GM23248 (cell line): ENCODE measurements at regions not wholly inside any gene's neighbourhood (a gene's known extent, or its start where the extent isn't known, plus 50 kb on each side); places are given as distances from the start of the nearest gene placed in this dataset.

Experiments
- EZH2 ChIP-seq: fragments of 200-600 bp; sonication (generic); IDR thresholded peaks from 2 replicates; pipeline ENCODE4 v1.6.1; 2018; ENCODE audit warnings: antibody characterized with exemption, mild to moderate bottlenecking; ENCODE audit not compliant: insufficient read depth, poor library complexity, severe bottlenecking
- EZH2phosphoT487 ChIP-seq: fragments of 200-600 bp; sonication (generic); IDR thresholded peaks from 2 replicates; pipeline ENCODE4 v1.6.1; 2018; ENCODE audit warnings: antibody characterized with exemption, moderate library complexity, mild to moderate bottlenecking, low read depth; ENCODE audit not compliant: insufficient read depth

GRCh38 chr5:135643881-135644766 is 65.3 kb upstream of the CXCL14 start:
- TF ChIP-seq EZH2 (no peak), EZH2phosphoT487 (no peak)
